ENCODE measurements at regions not wholly inside any gene's neighbourhood (a gene's known extent, or its start where the extent isn't known, plus 50 kb on each side); places are given as distances from the start of the nearest gene placed in this dataset.

- Histone ChIP-seq H3K4me1 (ENCODE audit: control insufficient read depth, insufficient read depth, low read length) (no peaks in the 10 kb centered on the region), H3K27ac (ENCODE audit: low read length) (no peak overlapping the region), H3K27me3 (ENCODE audit: control insufficient read depth, insufficient read depth, low read length) (peaks cover 29% of the 10 kb centered on the region), H3K36me3 (ENCODE audit: control insufficient read depth, insufficient read depth, low read length) (no peaks in the 10 kb centered on the region), H3K9me3 (ENCODE audit: control insufficient read depth, insufficient read depth, low read depth, low read length) (no peaks in the 10 kb centered on the region), H3K4me3 (ENCODE audit: low read depth in 2 of 2, low read length in 2 of 2) (no peak overlapping the region)
- ChIA-PET POLR2A (no interaction called here), CTCF (no interaction called here)
- TF ChIP-seq TCF7L2 (IDR thresholded peaks at IDR 0.05; ENCODE audit: low read depth, low read length), result no peak
- DNase-seq (ENCODE audit: low read depth, low spot score), result no peak
- ATAC-seq, result no peak
- no TSS peak for BruUV-seq (replicated peaks)
- in situ Hi-C loops (cut with HindIII; ENCODE audit: low pct_unique_long_range_greater_than_20kb, low sequenced_read_pairs) (no loop called here), intact Hi-C loops (cut with micrococcal nuclease; ENCODE audit: unreplicated experiment) (no loop called here)
These were observed 53.1 kb upstream of the B3GAT1 start for GRCh38 chr11:134464981-134465730.

- H3K27me3 ChIP-seq (ENCODE audit: control insufficient read depth, insufficient read depth, low read length), result peaks cover 23% of the 10 kb centered on the region
- intact Hi-C loops (cut with micrococcal nuclease; ENCODE audit: unreplicated experiment) (no loop called here), in situ Hi-C loops (cut with HindIII; ENCODE audit: low pct_unique_long_range_greater_than_20kb, low sequenced_read_pairs) (no loop called here)
- TF ChIP-seq POLR2AphosphoS5 (IDR thresholded peaks at IDR 0.05; ENCODE audit: low read depth, low read length) (no peak), CTCF (IDR thresholded peaks at IDR 0.05) (no peak), REST (IDR thresholded peaks at IDR 0.05; ENCODE audit: insufficient read depth in 1 of 2, low read depth in 2 of 2, low read length in 1 of 2) (no peak), SIN3A (IDR thresholded peaks at IDR 0.05; ENCODE audit: borderline replicate concordance, insufficient read depth, low read depth, low read length) (no peak), TCF7L2 (IDR thresholded peaks at IDR 0.05; ENCODE audit: low read depth, low read length) (no peak)
- ChIA-PET POLR2A (no interaction called here), CTCF (no interaction called here)
- H3K4me1 ChIP-seq (ENCODE audit: control insufficient read depth, insufficient read depth, low read length), result no peaks in the 10 kb centered on the region
- no peaks in the 10 kb centered on the region for H3K9me3 ChIP-seq (ENCODE audit: control insufficient read depth, insufficient read depth, low read depth, low read length)
- no peaks in the 10 kb centered on the region for H3K36me3 ChIP-seq (ENCODE audit: control insufficient read depth, insufficient read depth, low read length)
- no peak overlapping the region for H3K27ac ChIP-seq (ENCODE audit: low read length)
- no TSS peak for BruUV-seq (replicated peaks)
- H3K4me3 ChIP-seq (ENCODE audit: low read depth in 2 of 2, low read length in 2 of 2), result no peak overlapping the region
- ATAC-seq, result no peak
- no peak for DNase-seq (ENCODE audit: low read depth, low spot score)
These were observed 52.2 kb upstream of the B3GAT1 start for GRCh38 chr11:134464196-134464595.

GRCh38 chr11:134463716-134464115, 51.7 kb upstream of the B3GAT1 start:
- no peaks in the 10 kb centered on the region for H3K9me3 ChIP-seq (ENCODE audit: control insufficient read depth, insufficient read depth, low read depth, low read length)
- ATAC-seq, result no peak
- peaks cover 20% of the 10 kb centered on the region for H3K27me3 ChIP-seq (ENCODE audit: control insufficient read depth, insufficient read depth, low read length)
- intact Hi-C loops (cut with micrococcal nuclease; ENCODE audit: unreplicated experiment), result no loop called here
- ChIA-PET CTCF (no interaction called here), POLR2A (no interaction called here)
- DNase-seq (ENCODE audit: low read depth, low spot score), result no peak
- no peaks in the 10 kb centered on the region for H3K4me1 ChIP-seq (ENCODE audit: control insufficient read depth, insufficient read depth, low read length)
- TF ChIP-seq POLR2AphosphoS5 (IDR thresholded peaks at IDR 0.05; ENCODE audit: low read depth, low read length), result no peak
- TF ChIP-seq REST (IDR thresholded peaks at IDR 0.05; ENCODE audit: insufficient read depth in 1 of 2, low read depth in 2 of 2, low read length in 1 of 2), result no peak
- TF ChIP-seq CTCF (IDR thresholded peaks at IDR 0.05), result no peak
- no peak for TF ChIP-seq TCF7L2 (IDR thresholded peaks at IDR 0.05; ENCODE audit: low read depth, low read length)
- no peak for TF ChIP-seq SIN3A (IDR thresholded peaks at IDR 0.05; ENCODE audit: borderline replicate concordance, insufficient read depth, low read depth, low read length)
- H3K36me3 ChIP-seq (ENCODE audit: control insufficient read depth, insufficient read depth, low read length), result no peaks in the 10 kb centered on the region
- no peak overlapping the region for H3K27ac ChIP-seq (ENCODE audit: low read length)
- H3K4me3 ChIP-seq (ENCODE audit: low read depth in 2 of 2, low read length in 2 of 2), result no peak overlapping the region
- in situ Hi-C loops (cut with HindIII; ENCODE audit: low pct_unique_long_range_greater_than_20kb, low sequenced_read_pairs), result no loop called here
- BruUV-seq (replicated peaks), result no TSS peak

All from Panc1 (cell line).